Tibial nerve (tissue), 4 donors: ENCODE measurements at regions not wholly inside any gene's neighbourhood (a gene's known extent, or its start where the extent isn't known, plus 50 kb on each side); places are given as distances from the start of the nearest gene placed in this dataset.

Experiments
- EP300 ChIP-seq, 2 donors: sonication (generic); formaldehyde crosslinking; IDR thresholded peaks; one replicate each; pipeline ENCODE4 v1.6.1; 2017; ENCODE audit warnings: antibody characterized with exemption in 2 of 2, mild to moderate bottlenecking in 1 of 2
- POLR2A ChIP-seq, 2 donors: fragments of 450-650 bp; IDR thresholded peaks; one replicate each; pipeline ENCODE4 v1.6.1; 2017; ENCODE audit warnings: antibody characterized with exemption in 2 of 2, mild to moderate bottlenecking in 2 of 2, moderate library complexity in 2 of 2
- TF ChIP-seq, protein P1 (sequence below), 5 experiments: fragments of 200-600 bp in 3 of 5; fragments of 450-650 bp in 2 of 5; sonication (generic) in 3 of 5; IDR thresholded peaks; one replicate each; pipeline ENCODE4 v1.5.1; 2016 to 2019; ENCODE audit warnings: antibody characterized with exemption in 5 of 5, mild to moderate bottlenecking in 3 of 5, moderate library complexity in 2 of 5

- TF ChIP-seq, protein P1, sequence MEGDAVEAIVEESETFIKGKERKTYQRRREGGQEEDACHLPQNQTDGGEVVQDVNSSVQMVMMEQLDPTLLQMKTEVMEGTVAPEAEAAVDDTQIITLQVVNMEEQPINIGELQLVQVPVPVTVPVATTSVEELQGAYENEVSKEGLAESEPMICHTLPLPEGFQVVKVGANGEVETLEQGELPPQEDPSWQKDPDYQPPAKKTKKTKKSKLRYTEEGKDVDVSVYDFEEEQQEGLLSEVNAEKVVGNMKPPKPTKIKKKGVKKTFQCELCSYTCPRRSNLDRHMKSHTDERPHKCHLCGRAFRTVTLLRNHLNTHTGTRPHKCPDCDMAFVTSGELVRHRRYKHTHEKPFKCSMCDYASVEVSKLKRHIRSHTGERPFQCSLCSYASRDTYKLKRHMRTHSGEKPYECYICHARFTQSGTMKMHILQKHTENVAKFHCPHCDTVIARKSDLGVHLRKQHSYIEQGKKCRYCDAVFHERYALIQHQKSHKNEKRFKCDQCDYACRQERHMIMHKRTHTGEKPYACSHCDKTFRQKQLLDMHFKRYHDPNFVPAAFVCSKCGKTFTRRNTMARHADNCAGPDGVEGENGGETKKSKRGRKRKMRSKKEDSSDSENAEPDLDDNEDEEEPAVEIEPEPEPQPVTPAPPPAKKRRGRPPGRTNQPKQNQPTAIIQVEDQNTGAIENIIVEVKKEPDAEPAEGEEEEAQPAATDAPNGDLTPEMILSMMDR (IDR thresholded peaks at IDR 0.05): no peak
- TF ChIP-seq POLR2A (IDR thresholded peaks at IDR 0.05) (no peak), EP300 (IDR thresholded peaks at IDR 0.05) (no peak)
These were observed 124.3 kb upstream of the ANKRD55 start for GRCh38 chr5:56357426-56357825.
